ENCODE measurements at regions not wholly inside any gene's neighbourhood (a gene's known extent, or its start where the extent isn't known, plus 50 kb on each side); places are given as distances from the start of the nearest gene placed in this dataset.
"Not testable (repeated sequence)": the region's sequence is repeated elsewhere in the genome, so short reads cannot be mapped to it uniquely, and the experiment has no call there.

GRCh38 chr12:124087266-124088051 lies 114.4 kb downstream of the ZNF664 start:
- no peak overlapping the region for H3K4me3 ChIP-seq (ENCODE audit: low read depth, low read length)
- no peak for DNase-seq (ENCODE audit: low read depth)
- TF ChIP-seq MYC (IDR thresholded peaks at IDR 0.05; ENCODE audit: low read depth, low read length) (no peak), CTCF (IDR thresholded peaks at IDR 0.05; ENCODE audit: low read depth, low read length) (no peak), POLR2A (IDR thresholded peaks at IDR 0.05; ENCODE audit: extremely low read depth, insufficient read length) (no peak), MAX (IDR thresholded peaks at IDR 0.05; ENCODE audit: low read depth, low read length) (no peak)

GRCh38 chr12:124088217-124088907 lies 115.3 kb downstream of the ZNF664 start:
- H3K4me3 ChIP-seq (ENCODE audit: low read depth, low read length) = no peak overlapping the region
- TF ChIP-seq POLR2A (IDR thresholded peaks at IDR 0.05; ENCODE audit: extremely low read depth, insufficient read length) = no peak
- no peak for TF ChIP-seq MYC (IDR thresholded peaks at IDR 0.05; ENCODE audit: low read depth, low read length)
- no peak for TF ChIP-seq CTCF (IDR thresholded peaks at IDR 0.05; ENCODE audit: low read depth, low read length)
- no peak for TF ChIP-seq MAX (IDR thresholded peaks at IDR 0.05; ENCODE audit: low read depth, low read length)
- no peak for DNase-seq (ENCODE audit: low read depth)

- DNase-seq (ENCODE audit: low read depth); H3K4me3 ChIP-seq (ENCODE audit: low read depth, low read length): not testable (repeated sequence)
Measured at GRCh38 chr12:124089181-124089914, 116.3 kb downstream of the ZNF664 start.

GRCh38 chr12:124091835-124092234 lies 118.8 kb downstream of the ZNF664 start:
- no peak for DNase-seq (ENCODE audit: low read depth)
- no peak overlapping the region for H3K4me3 ChIP-seq (ENCODE audit: low read depth, low read length)
- TF ChIP-seq POLR2A (IDR thresholded peaks at IDR 0.05; ENCODE audit: extremely low read depth, insufficient read length) (no peak), MAX (IDR thresholded peaks at IDR 0.05; ENCODE audit: low read depth, low read length) (no peak), CTCF (IDR thresholded peaks at IDR 0.05; ENCODE audit: low read depth, low read length) (no peak), MYC (IDR thresholded peaks at IDR 0.05; ENCODE audit: low read depth, low read length) (no peak)

GRCh38 chr12:124092532-124092931 lies 119.5 kb downstream of the ZNF664 start:
- not testable (repeated sequence) for DNase-seq (ENCODE audit: low read depth); H3K4me3 ChIP-seq (ENCODE audit: low read depth, low read length)

- DNase-seq (ENCODE audit: low read depth) = no peak
- no peak for TF ChIP-seq MYC (IDR thresholded peaks at IDR 0.05; ENCODE audit: low read depth, low read length)
- H3K4me3 ChIP-seq (ENCODE audit: low read depth, low read length) = no peak overlapping the region
Measured at GRCh38 chr12:124093297-124093696, 120.3 kb downstream of the ZNF664 start.

GRCh38 chr12:124094188-124094587 lies 121.2 kb downstream of the ZNF664 start:
- no peak for DNase-seq (ENCODE audit: low read depth)
- no peak overlapping the region for H3K4me3 ChIP-seq (ENCODE audit: low read depth, low read length)
- TF ChIP-seq POLR2A (IDR thresholded peaks at IDR 0.05; ENCODE audit: extremely low read depth, insufficient read length) = no peak
- no peak for TF ChIP-seq MYC (IDR thresholded peaks at IDR 0.05; ENCODE audit: low read depth, low read length)
- no peak for TF ChIP-seq MAX (IDR thresholded peaks at IDR 0.05; ENCODE audit: low read depth, low read length)
- TF ChIP-seq CTCF (IDR thresholded peaks at IDR 0.05; ENCODE audit: low read depth, low read length) = no peak
